Activated T-cell treated with anti-CD3 and anti-CD28 coated beads for 48 hours (primary cell): ENCODE measurements at regions not wholly inside any gene's neighbourhood (a gene's known extent, or its start where the extent isn't known, plus 50 kb on each side); places are given as distances from the start of the nearest gene placed in this dataset.

ENCODE experiments used
- DNase-seq: peaks from one replicate; pipeline ENCODE4 v3.0.0-alpha.2; 2020; ENCODE audit warnings: low read depth

DNA sequence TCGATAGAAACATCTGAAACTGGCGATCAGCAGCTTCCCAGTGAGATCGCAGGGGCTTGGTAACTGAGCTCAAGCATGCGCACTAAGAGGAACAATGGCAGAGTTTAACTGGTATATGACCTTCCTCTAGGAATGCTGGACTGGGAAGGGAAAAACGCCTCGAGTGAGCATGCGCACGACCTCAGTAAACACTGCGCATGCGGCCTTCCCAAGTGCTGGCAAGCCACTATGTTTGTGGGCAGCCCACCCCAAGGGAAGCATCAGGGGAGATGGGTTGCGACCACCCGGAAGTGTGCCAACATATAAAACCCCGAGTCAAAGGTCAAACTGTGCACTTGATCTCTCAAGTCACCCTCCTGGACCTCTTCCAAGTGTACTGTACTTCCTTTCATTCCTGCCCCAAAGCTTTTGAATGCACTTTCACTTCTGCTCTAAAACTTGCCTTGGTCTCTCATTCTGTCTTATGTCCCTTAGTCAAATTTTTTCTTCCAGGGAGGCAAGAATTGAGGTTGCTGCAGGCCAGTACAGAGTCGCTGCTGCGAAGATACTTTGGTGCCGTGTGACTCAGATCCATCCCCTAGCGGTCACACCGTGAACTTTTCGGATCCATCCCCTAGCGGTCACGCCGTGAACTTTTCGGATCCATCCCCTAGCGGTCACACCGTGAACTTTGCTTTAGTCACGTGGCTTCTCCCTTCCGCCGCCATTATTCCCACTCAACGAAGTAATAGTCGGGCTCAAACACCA is 243.3 kb downstream of the FAM43A start:
- no peak for DNase-seq

DNA sequence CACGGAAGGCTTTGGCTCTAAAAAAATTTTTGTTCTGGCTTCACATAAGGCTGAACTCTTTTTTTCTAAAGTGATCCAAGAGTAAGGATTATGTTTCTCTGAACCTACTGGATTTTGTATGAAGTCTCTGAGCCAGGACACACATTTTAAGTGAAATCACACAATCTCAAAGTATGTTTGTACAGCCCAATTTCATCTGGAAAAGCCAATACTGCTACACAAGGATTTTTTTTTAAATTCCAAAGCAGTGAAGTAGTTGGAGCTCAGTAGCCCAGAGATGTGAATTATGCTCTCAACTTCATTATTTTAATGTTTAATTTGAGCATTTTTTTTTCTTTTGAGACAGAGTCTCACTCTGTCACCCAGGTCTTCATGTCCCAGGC is 243.9 kb downstream of the FAM43A start:
- DNase-seq, result no peak

- DNase-seq, result no peak
Measured at GRCh38 chr3:194930377-194931204, 244.9 kb downstream of the FAM43A start.

- DNase-seq, result no peak
Measured at GRCh38 chr3:194931347-194931746, 245.7 kb downstream of the FAM43A start.

- DNase-seq, result no peak
Measured at GRCh38 chr3:194931865-194932264, 246.2 kb downstream of the FAM43A start.

- no peak for DNase-seq
Measured at GRCh38 chr3:194933465-194933864, 247.8 kb downstream of the FAM43A start.

DNA sequence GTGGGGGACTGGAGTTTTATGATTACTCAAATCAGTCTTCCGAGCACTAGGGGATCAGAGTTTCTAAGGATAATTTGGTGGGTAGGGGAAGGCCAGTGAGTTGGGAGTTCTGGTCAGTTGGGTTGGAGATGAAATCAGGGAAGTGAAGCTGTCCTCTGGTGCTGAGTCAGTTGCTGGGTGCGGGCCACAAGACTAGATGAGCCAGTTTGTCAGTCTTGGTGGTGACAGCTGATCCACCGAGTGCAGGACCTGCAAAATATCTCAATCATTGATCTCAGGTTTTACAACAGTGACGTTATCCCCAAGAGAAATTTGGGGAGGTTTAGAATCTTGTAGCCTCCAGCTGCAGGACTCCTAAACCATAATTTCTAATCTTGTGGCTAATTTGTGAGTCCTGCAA is 249.4 kb downstream of the FAM43A start:
- no peak for DNase-seq

DNA sequence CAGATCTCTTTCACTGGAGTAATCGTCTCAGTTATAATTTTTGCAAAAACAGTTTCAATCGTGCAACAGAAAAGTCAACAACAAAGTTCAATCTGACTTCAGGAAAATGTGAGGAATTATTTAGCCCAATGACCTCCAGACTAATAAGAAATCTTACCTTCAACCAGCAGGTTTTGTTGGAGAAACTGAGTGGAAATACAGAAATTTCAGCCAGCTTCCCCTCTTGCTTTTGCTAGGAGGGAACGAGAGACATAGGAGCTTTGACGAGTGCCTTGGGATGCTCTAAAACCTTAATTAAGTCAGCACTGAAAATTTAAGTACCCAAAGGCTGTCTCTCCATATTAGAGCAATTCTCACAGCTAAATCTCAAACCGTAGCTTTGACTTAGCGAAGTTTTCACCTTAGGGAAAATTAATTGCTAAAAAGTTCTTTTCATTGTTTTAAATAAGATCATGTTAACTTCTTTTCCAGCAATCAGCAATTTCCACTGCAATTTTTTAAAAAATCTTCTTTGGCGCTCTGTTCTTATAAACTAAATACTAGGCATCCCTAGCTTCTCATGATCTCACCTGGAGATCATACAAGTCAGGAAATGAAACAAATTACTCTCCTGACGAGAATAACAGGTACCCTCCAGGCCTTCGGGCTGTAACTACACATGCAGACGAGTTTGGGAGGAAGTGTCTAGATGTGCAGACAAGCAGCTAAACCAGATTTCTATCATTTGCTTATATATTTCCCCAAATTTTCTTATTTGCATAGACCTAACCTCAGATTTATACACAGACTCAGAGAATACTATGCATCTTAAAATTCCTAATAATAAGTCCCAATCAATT is 250.2 kb downstream of the FAM43A start:
- no peak for DNase-seq

- DNase-seq, result no peak
Measured at GRCh38 chr3:194936659-194937058, 251.0 kb downstream of the FAM43A start.

- no peak for DNase-seq
Measured at GRCh38 chr3:194937144-194937543, 251.5 kb downstream of the FAM43A start.

DNA sequence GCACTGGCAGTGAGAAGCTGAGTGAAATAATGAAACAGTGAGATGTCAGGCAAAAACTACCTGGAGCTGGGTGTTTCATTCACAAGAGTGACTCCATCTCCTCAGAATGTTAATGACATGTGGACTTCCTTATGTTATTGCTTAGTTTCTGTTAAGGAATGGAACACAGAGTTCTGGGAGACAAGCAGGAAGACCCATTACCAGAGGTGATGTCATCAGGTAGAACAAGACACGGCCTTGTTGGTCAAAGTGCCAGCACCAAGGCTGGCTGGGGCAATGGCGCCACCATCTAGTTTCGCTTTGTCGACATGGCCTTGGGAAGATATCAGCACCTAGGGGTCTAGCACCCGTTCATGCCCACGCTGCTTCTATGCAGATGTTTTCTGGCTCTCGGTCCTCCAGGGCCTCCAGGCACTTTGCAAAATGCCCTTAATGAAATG is 252.2 kb downstream of the FAM43A start:
- DNase-seq, result no peak

GRCh38 chr3:194938845-194939531 is 253.3 kb downstream of the FAM43A start:
- no peak for DNase-seq

- no peak for DNase-seq
Measured at GRCh38 chr3:194939532-194939909, 253.8 kb downstream of the FAM43A start.

- DNase-seq, result no peak
Measured at GRCh38 chr3:194939949-194940770, 254.5 kb downstream of the FAM43A start.

DNA sequence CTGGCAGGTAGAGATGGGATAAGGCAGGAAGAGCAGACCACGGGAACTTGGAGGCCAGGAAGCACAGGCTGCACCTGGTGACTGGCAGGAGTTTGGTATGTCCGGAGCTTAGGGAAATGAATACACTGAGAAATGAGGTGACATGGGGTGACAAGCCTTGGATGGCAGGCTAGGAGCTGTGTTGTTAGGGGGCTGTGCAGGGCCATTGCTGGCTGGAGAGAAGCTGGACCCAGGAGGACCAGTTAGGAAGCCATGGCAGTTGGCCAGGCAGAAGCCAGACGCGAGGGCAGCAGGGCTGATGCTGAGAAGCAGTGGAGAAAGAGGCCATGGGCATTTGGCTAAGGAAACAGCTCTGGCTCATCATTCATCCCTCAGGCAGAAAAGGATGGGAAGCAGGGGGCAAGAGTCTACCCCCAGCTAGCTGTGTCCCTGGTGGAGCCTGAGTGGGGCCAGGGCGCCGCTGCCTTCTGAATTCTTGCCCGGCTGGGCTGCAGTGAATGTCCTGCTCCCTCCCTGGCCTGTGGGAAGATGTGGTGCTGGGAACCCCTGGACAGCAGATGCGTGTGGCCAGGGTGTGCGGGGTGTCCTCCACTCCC is 255.8 kb downstream of the FAM43A start:
- no peak for DNase-seq

DNA sequence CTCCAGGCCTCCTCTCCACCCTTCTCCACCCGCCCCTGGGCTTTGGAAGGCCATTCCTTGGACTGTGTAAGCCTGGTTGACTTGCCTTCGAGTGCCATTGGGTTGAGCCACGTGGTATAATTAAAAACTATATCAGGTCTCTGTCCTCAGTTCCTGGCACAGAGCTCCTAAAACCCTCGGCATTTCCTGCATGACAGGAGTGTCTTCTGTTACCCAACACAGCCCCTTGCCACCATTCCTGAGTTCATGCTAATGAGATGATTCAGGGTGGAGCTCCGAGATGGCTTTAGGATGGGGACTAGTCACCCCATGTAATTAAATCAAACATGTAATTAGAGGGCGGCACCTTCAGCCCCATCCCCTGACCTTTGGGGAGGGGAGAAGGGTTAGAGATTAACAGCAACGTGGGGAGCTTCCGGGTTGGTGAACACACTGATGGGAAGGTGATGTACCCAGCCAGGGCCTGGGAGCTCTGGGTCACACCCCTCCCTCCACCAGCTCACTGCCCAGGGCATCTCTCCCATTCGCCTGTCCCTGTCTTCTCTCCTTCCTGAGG is 256.4 kb downstream of the FAM43A start:
- DNase-seq, result no peak

- no peak for DNase-seq
Measured at GRCh38 chr3:194944526-194944925, 258.8 kb downstream of the FAM43A start.

DNA sequence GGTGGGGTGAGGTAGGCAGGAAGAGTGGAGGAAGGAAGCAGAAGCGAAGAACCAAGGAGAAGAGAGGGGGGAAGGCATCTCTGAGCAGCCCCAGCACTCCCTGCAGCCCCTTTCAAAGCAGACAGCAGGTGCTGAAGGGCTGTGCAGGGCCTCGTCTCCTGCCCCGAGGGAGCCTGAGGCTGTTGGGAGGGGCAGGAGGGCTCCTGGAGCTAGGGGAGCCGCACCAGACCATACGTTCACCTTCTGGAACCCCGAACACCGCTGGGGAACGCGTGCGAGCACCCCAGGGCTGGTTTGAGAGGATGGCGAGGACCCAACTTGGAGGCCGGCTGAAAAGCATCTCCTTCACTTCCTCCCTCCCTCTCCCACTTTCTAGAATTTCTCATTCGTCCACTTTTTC is 259.8 kb downstream of the FAM43A start:
- DNase-seq, result no peak

- DNase-seq, result no peak
Measured at GRCh38 chr3:194946091-194946490, 260.4 kb downstream of the FAM43A start.

- DNase-seq, result no peak
Measured at GRCh38 chr3:194949592-194949991, 263.9 kb downstream of the FAM43A start.
